Naive thymus-derived CD8-positive, alpha-beta T cell (primary cell): ENCODE measurements at regions not wholly inside any gene's neighbourhood (a gene's known extent, or its start where the extent isn't known, plus 50 kb on each side); places are given as distances from the start of the nearest gene placed in this dataset.
A peak's percentile ranks its signal among the peaks of the same experiment; 100 is the strongest.
"Not testable (repeated sequence)": the region's sequence is repeated elsewhere in the genome, so short reads cannot be mapped to it uniquely, and the experiment has no call there.

Experiments
- ATAC-seq, 2 donors: fragments of 150-1000 bp; cut with Tn5 transposase in 1 of 2; sonication (Bioruptor Pico), chemical (Tn5 transposase) in 1 of 2; 1 replicate in 1 of 2; 2 replicates in 1 of 2; pipeline ENCODE4 v1.10.0; 2021; ENCODE audit warnings: mild to moderate bottlenecking in 2 of 2, moderate library complexity in 2 of 2
- POLR2A ChIA-PET: fragments of 350-600 bp; sonication (Branson Sonifier 250); formaldehyde crosslinking; loops from one replicate; lab custom pipeline; 2021; ENCODE audit warnings: antibody characterized with exemption; lab: Charles Lee
- DNase-seq, 10 donors: peaks; one replicate each; pipeline versions ENCODE4 v3.0.0 to v3.0.0-alpha.2; 2020 to 2022
- H3K27ac Mint-ChIP-seq, 10 donors: one replicate each; pipeline ENCODE4 v1.8.0; 2020 to 2022; ENCODE audit warnings: mild to moderate bottlenecking in 10 of 10, mixed read lengths in 10 of 10, moderate library complexity in 4 of 10, inconsistent platforms in 1 of 10
- H3K27me3 Mint-ChIP-seq, 5 donors: one replicate each; pipeline ENCODE4 v1.8.0; 2021 to 2022; ENCODE audit warnings: mixed read lengths in 5 of 5
- H3K36me3 Mint-ChIP-seq, 3 donors: one replicate each; pipeline ENCODE4 v1.8.0; 2020 to 2022; ENCODE audit warnings: mixed read lengths in 3 of 3, mild to moderate bottlenecking in 2 of 3, inconsistent platforms in 1 of 3
- H3K4me1 Mint-ChIP-seq, 4 donors: one replicate each; pipeline ENCODE4 v1.8.0; 2021 to 2022; ENCODE audit warnings: mixed read lengths in 4 of 4
- H3K4me3 Mint-ChIP-seq, 10 donors: one replicate each; pipeline ENCODE4 v1.8.0; 2020 to 2022; ENCODE audit warnings: mild to moderate bottlenecking in 10 of 10, mixed read lengths in 10 of 10, moderate library complexity in 6 of 10, inconsistent platforms in 1 of 10
- H3K9me3 Mint-ChIP-seq, 9 donors: one replicate each; pipeline ENCODE4 v1.8.0; 2020 to 2022; ENCODE audit warnings: mixed read lengths in 9 of 9, mild to moderate bottlenecking in 3 of 9, inconsistent platforms in 1 of 9, moderate library complexity in 1 of 9

DNA sequence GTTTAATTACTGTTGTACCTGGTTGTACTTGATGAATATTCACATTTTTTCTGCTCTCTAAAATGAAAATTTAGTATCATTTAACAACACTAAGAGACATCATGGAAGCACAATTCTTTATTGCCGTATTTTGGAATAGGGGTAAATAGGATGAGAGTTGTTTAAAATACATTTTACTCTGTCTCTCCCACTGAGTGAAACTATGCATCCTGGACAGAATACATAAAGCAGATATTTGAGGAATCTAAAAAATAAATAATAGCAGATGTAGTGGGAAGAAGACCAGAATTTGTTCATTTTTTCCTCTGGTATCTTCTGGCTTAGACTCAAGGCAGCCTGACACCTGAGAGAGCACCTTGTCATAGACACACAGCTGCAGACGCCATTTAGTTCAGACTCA, 119.1 kb upstream of the AHI1 start:
- no peak for DNase-seq
- POLR2A ChIA-PET, result no interaction called here

GRCh38 chr6:135617222-135617621, 119.7 kb upstream of the AHI1 start:
- Mint-ChIP-seq H3K4me1 (no peaks in the 10 kb centered on the region), H3K36me3 (no peaks in the 10 kb centered on the region), H3K9me3 (no peaks in the 10 kb centered on the region), H3K4me3 (no peak overlapping the region), H3K27me3 (peaks cover 0 to 2% (median 0%) of the 10 kb centered on the region in 5 donors), H3K27ac (no peak overlapping the region)
- POLR2A ChIA-PET, result no interaction called here
- ATAC-seq (no peak), DNase-seq (no peak)

More for the DNA sequence above, 119.1 kb upstream of the AHI1 start:
- Mint-ChIP-seq H3K4me1 (no peaks in the 10 kb centered on the region), H3K9me3 (no peaks in the 10 kb centered on the region), H3K27me3 (no peaks in the 10 kb centered on the region), H3K36me3 (no peaks in the 10 kb centered on the region), H3K4me3 (no peak overlapping the region), H3K27ac (no peak overlapping the region)
- no peak for ATAC-seq

DNA sequence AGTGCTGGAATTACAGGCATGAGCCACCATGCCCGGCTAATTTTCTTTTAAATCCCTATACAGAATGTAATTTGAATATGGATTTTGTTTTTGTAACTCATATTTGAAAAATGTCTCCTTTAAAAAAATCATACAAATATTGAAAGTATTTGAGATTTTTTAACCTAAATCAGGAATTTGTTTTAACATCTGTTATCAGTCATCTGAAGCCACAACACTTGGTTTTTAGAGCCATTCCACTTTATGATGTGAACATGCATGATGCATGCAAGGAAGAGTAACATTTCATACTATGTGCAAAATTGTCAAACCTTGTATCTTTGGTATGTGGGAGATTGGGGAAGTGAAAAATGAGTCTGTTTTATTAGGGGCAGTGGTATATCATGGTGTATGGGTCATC, 124.5 kb upstream of the AHI1 start:
- Mint-ChIP-seq H3K27me3 (peaks cover 0 to 4% (median 0%) of the 10 kb centered on the region in 5 donors), H3K4me1 (peaks cover 3 to 15% (median 12%) of the 10 kb centered on the region in 4 donors), H3K27ac (peak overlapping the region in 1 of 10 donors; percentile 37), H3K4me3 (no peak overlapping the region), H3K36me3 (peaks cover 0 to 4% (median 0%) of the 10 kb centered on the region in 3 donors), H3K9me3 (no peaks in the 10 kb centered on the region)
- POLR2A ChIA-PET, result no interaction called here
- DNase-seq, result no peak
- no peak for ATAC-seq

DNA sequence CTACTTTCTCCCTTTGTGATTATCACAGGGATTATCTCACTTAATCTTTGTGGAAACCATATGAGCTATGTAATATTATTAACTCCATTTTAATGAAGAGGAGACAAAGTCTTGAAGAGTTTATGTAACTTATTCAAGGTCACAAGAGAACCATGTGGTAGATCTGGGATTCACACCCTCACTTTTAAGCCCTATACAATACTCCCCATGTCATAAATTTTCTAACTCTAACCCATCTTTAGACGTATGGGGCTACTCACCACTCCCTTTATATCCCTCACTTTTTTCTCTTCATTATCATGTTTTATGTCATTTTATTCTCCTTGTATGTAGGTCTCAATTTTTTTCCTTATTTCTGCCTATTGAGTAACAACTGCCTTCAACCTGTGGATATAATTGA, 126.4 kb upstream of the AHI1 start:
- H3K9me3 Mint-ChIP-seq, result no peaks in the 10 kb centered on the region
- no peak overlapping the region for H3K4me3 Mint-ChIP-seq
- H3K4me1 Mint-ChIP-seq, result peaks cover 3 to 15% (median 12%) of the 10 kb centered on the region in 4 donors
- H3K27me3 Mint-ChIP-seq, result peaks cover 0 to 4% (median 0%) of the 10 kb centered on the region in 5 donors
- H3K36me3 Mint-ChIP-seq, result peaks cover 0 to 4% (median 0%) of the 10 kb centered on the region in 3 donors
- POLR2A ChIA-PET, result no interaction called here
- H3K27ac Mint-ChIP-seq, result peak overlapping the region in 1 of 10 donors; percentile 3
- ATAC-seq (no peak), DNase-seq (no peak)

GRCh38 chr6:135624402-135625295, 127.1 kb upstream of the AHI1 start:
- peak in 1 of 10 donors; percentile 5 for DNase-seq
- Mint-ChIP-seq H3K36me3 (peaks cover 0 to 4% (median 0%) of the 10 kb centered on the region in 3 donors), H3K4me3 (no peak overlapping the region), H3K9me3 (no peaks in the 10 kb centered on the region), H3K27ac (peak overlapping the region in 2 of 10 donors; percentile 3 to 54), H3K27me3 (peaks cover 0 to 4% (median 0%) of the 10 kb centered on the region in 5 donors), H3K4me1 (peaks cover 3 to 15% (median 12%) of the 10 kb centered on the region in 4 donors)
- ATAC-seq, result no peak
- POLR2A ChIA-PET, result no interaction called here

DNA sequence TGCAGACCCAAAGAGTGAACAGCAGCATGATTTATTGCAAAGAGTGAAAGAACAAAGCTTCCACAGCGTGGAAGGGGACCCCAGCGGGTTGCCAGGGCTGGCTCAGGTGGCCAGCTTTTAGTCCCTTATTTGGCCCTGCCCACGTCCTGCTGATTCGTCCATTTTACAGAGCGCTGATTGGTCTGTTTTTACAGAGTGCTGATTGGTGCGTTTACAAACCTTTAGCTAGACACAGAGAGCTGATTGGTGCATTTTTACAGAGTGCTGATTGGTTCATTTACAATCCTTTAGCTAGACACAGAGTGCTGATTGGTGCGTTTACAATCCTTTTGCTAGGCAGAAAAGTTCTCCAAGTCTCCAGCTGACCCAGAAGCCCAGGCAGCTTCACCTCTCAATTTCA, 128.5 kb upstream of the AHI1 start:
- H3K27ac Mint-ChIP-seq, H3K9me3 Mint-ChIP-seq, POLR2A ChIA-PET, H3K36me3 Mint-ChIP-seq, H3K27me3 Mint-ChIP-seq, DNase-seq, H3K4me3 Mint-ChIP-seq, ATAC-seq: not testable (repeated sequence)
- H3K4me1 Mint-ChIP-seq, result peaks cover 3 to 15% (median 12%) of the 10 kb centered on the region in 4 donors

- Mint-ChIP-seq H3K27ac (no peak overlapping the region), H3K9me3 (no peaks in the 10 kb centered on the region), H3K4me3 (no peak overlapping the region), H3K4me1 (peaks cover 3 to 15% (median 12%) of the 10 kb centered on the region in 4 donors), H3K36me3 (peaks cover 0 to 4% (median 0%) of the 10 kb centered on the region in 3 donors), H3K27me3 (peaks cover 0 to 2% (median 0%) of the 10 kb centered on the region in 5 donors)
- POLR2A ChIA-PET, result no interaction called here
- no peak for DNase-seq
- no peak for ATAC-seq
Observed at GRCh38 chr6:135627092-135627715, 129.7 kb upstream of the AHI1 start.

GRCh38 chr6:135630789-135631376, 133.3 kb upstream of the AHI1 start:
- POLR2A ChIA-PET, result no interaction called here
- DNase-seq (no peak), ATAC-seq (no peak)
- H3K9me3 Mint-ChIP-seq, result no peaks in the 10 kb centered on the region
- H3K27me3 Mint-ChIP-seq, result peaks cover 0 to 6% (median 0%) of the 10 kb centered on the region in 5 donors
- peaks cover 0 to 4% (median 0%) of the 10 kb centered on the region in 3 donors for H3K36me3 Mint-ChIP-seq
- H3K27ac Mint-ChIP-seq, result no peak overlapping the region
- H3K4me1 Mint-ChIP-seq, result no peaks in the 10 kb centered on the region
- no peak overlapping the region for H3K4me3 Mint-ChIP-seq

- no peaks in the 10 kb centered on the region for H3K4me1 Mint-ChIP-seq
- H3K36me3 Mint-ChIP-seq, result peaks cover 0 to under 1% (median 0%) of the 10 kb centered on the region in 3 donors
- ATAC-seq (no peak), DNase-seq (no peak)
- no peak overlapping the region for H3K4me3 Mint-ChIP-seq
- POLR2A ChIA-PET, result no interaction called here
- peaks cover 0 to 11% (median 0%) of the 10 kb centered on the region in 5 donors for H3K27me3 Mint-ChIP-seq
- H3K27ac Mint-ChIP-seq, result no peak overlapping the region
- H3K9me3 Mint-ChIP-seq, result no peaks in the 10 kb centered on the region
Observed at GRCh38 chr6:135631821-135632220, 134.3 kb upstream of the AHI1 start.

DNA sequence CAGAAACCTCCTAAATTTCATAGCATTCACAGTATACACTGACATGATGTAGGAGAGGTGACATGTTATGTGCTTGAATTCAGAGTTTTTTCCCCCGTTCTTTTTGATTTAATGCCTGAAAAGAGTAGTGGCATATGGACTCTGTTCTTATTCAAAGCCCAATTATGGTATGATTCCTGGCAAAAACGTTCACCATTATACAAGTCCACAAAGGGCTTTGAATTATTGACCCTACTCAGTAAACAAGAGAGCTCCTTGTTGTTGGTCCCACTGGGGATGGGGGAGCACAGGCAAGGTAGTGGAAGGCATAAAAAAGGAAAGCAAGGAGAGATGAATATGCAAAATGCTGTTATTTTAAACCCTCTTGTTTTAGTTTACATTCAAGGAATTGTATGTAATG, 136.0 kb upstream of the AHI1 start:
- Mint-ChIP-seq H3K27me3 (peaks cover 0 to 11% (median 0%) of the 10 kb centered on the region in 5 donors), H3K9me3 (no peaks in the 10 kb centered on the region), H3K27ac (no peak overlapping the region), H3K4me3 (no peak overlapping the region), H3K4me1 (no peaks in the 10 kb centered on the region), H3K36me3 (no peaks in the 10 kb centered on the region)
- POLR2A ChIA-PET, result no interaction called here
- no peak for DNase-seq
- no peak for ATAC-seq

DNA sequence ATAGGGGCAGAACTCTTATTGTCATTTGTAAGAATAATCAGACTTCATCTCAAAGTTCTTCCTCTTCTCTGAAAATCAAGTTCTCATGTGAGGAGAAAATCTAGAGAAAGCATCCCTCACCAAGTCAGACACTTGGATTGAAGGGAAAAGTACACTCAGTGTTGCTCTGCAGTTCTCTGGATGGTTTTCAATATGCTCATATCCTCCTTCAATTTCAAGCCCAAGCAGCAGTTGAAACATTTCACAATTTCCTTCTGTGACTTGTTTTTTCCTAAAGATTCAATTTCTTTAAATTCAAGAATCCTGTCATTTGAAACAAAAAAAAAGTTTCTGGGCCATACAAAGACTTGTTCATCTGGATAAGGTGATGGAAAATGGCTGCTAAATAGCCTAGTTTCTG, 140.2 kb upstream of the AHI1 start:
- Mint-ChIP-seq H3K36me3 (no peaks in the 10 kb centered on the region), H3K27ac (no peak overlapping the region), H3K27me3 (peaks cover 0 to 11% (median 0%) of the 10 kb centered on the region in 5 donors), H3K9me3 (no peaks in the 10 kb centered on the region), H3K4me1 (peaks cover 2 to 10% (median 5%) of the 10 kb centered on the region in 4 donors), H3K4me3 (no peak overlapping the region)
- DNase-seq (no peak), ATAC-seq (no peak)
- POLR2A ChIA-PET, result no interaction called here

DNA sequence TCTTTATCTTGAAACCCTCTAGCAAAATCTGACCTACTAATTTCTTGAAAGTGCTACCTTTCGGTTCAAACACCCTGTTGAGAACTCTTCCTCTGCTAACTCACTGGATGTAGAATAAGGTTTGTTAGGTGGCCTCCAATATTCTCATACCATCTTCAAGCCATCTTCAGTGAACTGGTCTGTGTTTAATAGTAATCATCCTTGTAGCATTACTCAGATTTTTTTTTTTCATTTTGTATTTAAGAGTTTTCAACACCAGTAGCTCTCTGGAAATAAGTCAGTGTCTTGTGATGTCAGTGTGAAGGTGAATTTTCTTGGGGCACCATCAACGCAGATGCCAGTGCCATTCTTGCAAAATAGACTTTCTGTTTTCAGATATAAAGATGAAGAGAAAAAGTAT, 140.6 kb upstream of the AHI1 start:
- POLR2A ChIA-PET, result no interaction called here
- ATAC-seq, result no peak
- H3K9me3 Mint-ChIP-seq, result no peaks in the 10 kb centered on the region
- no peak overlapping the region for H3K4me3 Mint-ChIP-seq
- DNase-seq, result no peak
- H3K27ac Mint-ChIP-seq, result no peak overlapping the region
- H3K4me1 Mint-ChIP-seq, result peaks cover 2 to 10% (median 5%) of the 10 kb centered on the region in 4 donors
- H3K36me3 Mint-ChIP-seq, result no peaks in the 10 kb centered on the region
- H3K27me3 Mint-ChIP-seq, result peaks cover 0 to 11% (median 0%) of the 10 kb centered on the region in 5 donors

- Mint-ChIP-seq H3K27ac (no peak overlapping the region), H3K4me1 (peaks cover 2 to 10% (median 5%) of the 10 kb centered on the region in 4 donors), H3K9me3 (peaks cover 0 to 2% (median 0%) of the 10 kb centered on the region in 9 donors), H3K4me3 (no peak overlapping the region), H3K27me3 (peaks cover 0 to 5% (median 0%) of the 10 kb centered on the region in 5 donors), H3K36me3 (no peaks in the 10 kb centered on the region)
- POLR2A ChIA-PET, result no interaction called here
- DNase-seq (no peak), ATAC-seq (no peak)
Observed at GRCh38 chr6:135640048-135640447, 142.5 kb upstream of the AHI1 start.
